GM23248 (cell line): ENCODE measurements at regions not wholly inside any gene's neighbourhood (a gene's known extent, or its start where the extent isn't known, plus 50 kb on each side); places are given as distances from the start of the nearest gene placed in this dataset.

Experiments used
- EZH2 ChIP-seq: fragments of 200-600 bp; sonication (generic); IDR thresholded peaks from 2 replicates; pipeline ENCODE4 v1.6.1; 2018; ENCODE audit warnings: antibody characterized with exemption, mild to moderate bottlenecking; ENCODE audit not compliant: insufficient read depth, poor library complexity, severe bottlenecking
- EZH2phosphoT487 ChIP-seq: fragments of 200-600 bp; sonication (generic); IDR thresholded peaks from 2 replicates; pipeline ENCODE4 v1.6.1; 2018; ENCODE audit warnings: antibody characterized with exemption, moderate library complexity, mild to moderate bottlenecking, low read depth; ENCODE audit not compliant: insufficient read depth

DNA sequence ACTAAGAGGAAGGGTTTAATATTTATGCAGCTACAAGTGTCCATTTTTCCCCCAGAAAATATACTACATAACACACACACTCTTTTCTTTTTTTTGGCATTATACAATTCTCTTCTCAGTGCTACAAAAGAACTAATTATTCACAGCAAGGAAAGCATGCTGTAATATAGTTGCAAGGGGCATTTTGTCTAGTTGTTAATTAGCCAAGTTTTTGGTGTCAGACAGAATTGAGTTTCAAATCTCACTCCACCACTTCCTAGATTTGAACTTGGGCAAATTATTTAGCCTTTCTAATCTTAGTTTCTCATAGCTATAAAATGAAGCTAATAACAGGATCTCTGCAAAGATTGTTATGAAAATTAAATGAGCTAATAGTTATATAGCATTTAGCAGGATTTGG, 60.0 kb upstream of the VTCN1 start:
- TF ChIP-seq EZH2 (no peak), EZH2phosphoT487 (no peak)
